GM12892 (cell line): ENCODE measurements at regions not wholly inside any gene's neighbourhood (a gene's known extent, or its start where the extent isn't known, plus 50 kb on each side); places are given as distances from the start of the nearest gene placed in this dataset.

Source experiments
- POLR2A ChIP-seq: IDR thresholded peaks from 2 replicates; pipeline ENCODE4 v1.6.1; 2011; ENCODE audit warnings: low read depth, low read length, control low read depth
- POLR2AphosphoS5 ChIP-seq: IDR thresholded peaks from 2 replicates; pipeline ENCODE4 v1.6.1; 2011; ENCODE audit warnings: low read depth, low read length, control low read depth

- no peak for TF ChIP-seq POLR2A
- TF ChIP-seq POLR2AphosphoS5 = no peak
These were observed 395.6 kb upstream of the DIPK2B start for GRCh38 chrX:45596188-45596808.
